ENCODE measurements at regions not wholly inside any gene's neighbourhood (a gene's known extent, or its start where the extent isn't known, plus 50 kb on each side); places are given as distances from the start of the nearest gene placed in this dataset.

- no peak overlapping the region for H3K27ac ChIP-seq
- H3K4me2 ChIP-seq, result no peak overlapping the region
- no peak overlapping the region for H3K4me3 ChIP-seq
These were observed 493.3 kb upstream of the ADAMTS16 start for GRCh38 chr5:4646715-4647375.

GRCh38 chr5:4647955-4648354 is 492.2 kb upstream of the ADAMTS16 start:
- TF ChIP-seq Cebpa-rat (IDR thresholded peaks at IDR 0.05), result no peak
- H3K27ac ChIP-seq, result no peak overlapping the region
- no peak overlapping the region for H3K9ac ChIP-seq
- H3K4me2 ChIP-seq, result no peak overlapping the region
- H3K9me3 ChIP-seq (replicated peaks in 1 of 11), result peaks cover 0 to 13% (median 8%) of the 10 kb centered on the region in 11 experiments; a peak in 16 of 22 replicates
- no peaks in the 10 kb centered on the region for H3K27me3 ChIP-seq
- peaks cover 0 to 17% (median 2%) of the 10 kb centered on the region in 10 experiments; a peak in 8 of 20 replicates for H3K4me1 ChIP-seq
- H3K4me3 ChIP-seq, result no peak overlapping the region
- no peaks in the 10 kb centered on the region for H3K36me3 ChIP-seq
- no peaks in the 10 kb centered on the region; a peak in 1 of 22 replicates for H4K20me1 ChIP-seq

More at GRCh38 chr5:4646715-4647375, 493.3 kb upstream of the ADAMTS16 start:
- peaks cover 0 to 6% (median 0%) of the 10 kb centered on the region in 10 experiments; a peak in 5 of 20 replicates for H3K4me1 ChIP-seq
- no peaks in the 10 kb centered on the region for H3K27me3 ChIP-seq
- peaks cover 0 to 15% (median 11%) of the 10 kb centered on the region in 11 experiments; a peak in 16 of 22 replicates for H3K9me3 ChIP-seq (replicated peaks in 1 of 11)
- H4K20me1 ChIP-seq, result no peaks in the 10 kb centered on the region; a peak in 1 of 22 replicates
- no peaks in the 10 kb centered on the region for H3K36me3 ChIP-seq
- H3K9ac ChIP-seq, result no peak overlapping the region
- TF ChIP-seq Cebpa-rat (IDR thresholded peaks at IDR 0.05), result no peak

DNA sequence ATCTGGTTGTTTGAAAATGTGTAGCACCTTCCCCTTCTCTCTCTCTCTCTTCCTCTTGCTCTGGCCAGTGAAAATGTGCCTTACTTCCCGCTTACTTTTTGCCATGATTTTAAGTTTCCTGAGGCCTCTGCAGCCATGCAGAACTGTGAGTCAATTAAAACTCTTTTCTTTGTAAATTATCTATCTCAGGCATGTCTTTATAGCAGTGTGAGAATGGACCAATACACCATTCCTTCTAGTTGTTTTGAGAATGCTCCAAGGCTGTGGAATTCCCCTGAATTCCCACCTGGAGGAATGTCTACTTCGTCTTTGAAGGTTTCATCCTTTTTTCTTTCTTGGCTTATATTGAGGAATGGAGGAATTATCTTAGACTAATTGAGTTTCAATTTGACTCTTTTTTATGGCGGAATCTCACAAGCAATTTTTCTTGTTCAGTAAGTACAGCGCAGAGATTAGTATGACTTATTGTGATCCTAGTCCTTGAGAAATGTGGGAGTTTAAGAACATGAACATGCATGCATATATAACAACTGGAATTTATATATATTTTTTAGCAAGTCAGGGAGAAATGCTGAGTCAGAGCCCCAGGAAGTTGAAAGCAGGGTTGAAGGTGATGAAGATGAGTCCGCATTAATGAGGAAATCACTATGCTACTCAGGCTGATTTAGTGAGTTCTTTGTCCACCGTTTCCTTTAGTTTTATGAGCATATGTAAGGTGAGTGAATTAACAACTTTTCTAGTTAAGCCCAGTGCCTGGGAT is 488.1 kb upstream of the ADAMTS16 start:
- peaks cover 0 to 14% (median 6%) of the 10 kb centered on the region in 11 experiments; a peak in 7 of 22 replicates for H3K9me3 ChIP-seq (replicated peaks in 1 of 11)
- H3K4me2 ChIP-seq, result peak overlapping the region in 4 of 11 experiments; percentile 2 to 32 (median 12); a peak in 6 of 22 replicates
- H3K27ac ChIP-seq, result no peak overlapping the region
- H3K9ac ChIP-seq, result no peak overlapping the region
- no peak for TF ChIP-seq Cebpa-rat (IDR thresholded peaks at IDR 0.05)
- peaks cover 0 to 25% (median 2%) of the 10 kb centered on the region in 10 experiments; a peak in 8 of 20 replicates for H3K4me1 ChIP-seq
- H4K20me1 ChIP-seq, result no peaks in the 10 kb centered on the region; a peak in 1 of 22 replicates
- no peaks in the 10 kb centered on the region for H3K27me3 ChIP-seq
- H3K36me3 ChIP-seq, result no peaks in the 10 kb centered on the region
- H3K4me3 ChIP-seq, result no peak overlapping the region

GRCh38 chr5:4653475-4653874 is 486.7 kb upstream of the ADAMTS16 start:
- Histone ChIP-seq H4K20me1 (no peaks in the 10 kb centered on the region; a peak in 1 of 22 replicates), H3K27ac (no peak overlapping the region), H3K9me3 (replicated peaks in 1 of 11) (peaks cover 0 to 21% (median 16%) of the 10 kb centered on the region in 11 experiments; a peak in 17 of 22 replicates), H3K27me3 (no peaks in the 10 kb centered on the region), H3K9ac (no peak overlapping the region), H3K4me2 (peak overlapping the region in 1 of 11 experiments; percentile 3; a peak in 1 of 22 replicates), H3K4me1 (peaks cover 0 to 25% (median 2%) of the 10 kb centered on the region in 10 experiments; a peak in 8 of 20 replicates), H3K36me3 (no peaks in the 10 kb centered on the region), H3K4me3 (no peak overlapping the region)
- no peak for TF ChIP-seq Cebpa-rat (IDR thresholded peaks at IDR 0.05)

DNA sequence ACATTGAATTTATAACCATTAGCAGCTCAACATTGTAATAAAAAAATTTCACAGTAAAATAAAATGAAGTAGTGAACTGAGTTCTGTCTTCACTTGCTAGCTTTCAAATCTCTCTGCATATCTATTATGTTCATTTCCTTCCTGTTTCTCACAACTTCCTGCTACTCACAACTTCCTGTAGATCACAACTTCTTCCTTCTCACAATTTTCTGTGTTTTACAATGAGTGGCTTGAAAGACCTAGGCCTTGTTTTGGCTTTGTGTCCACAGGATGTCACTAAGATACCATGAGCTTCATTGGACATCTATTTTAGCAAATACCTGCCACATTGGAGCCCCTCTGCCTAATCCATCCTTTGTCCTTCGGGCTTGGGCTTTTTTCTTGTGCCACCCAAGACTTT is 480.3 kb upstream of the ADAMTS16 start:
- H3K9ac ChIP-seq, result no peak overlapping the region
- no peak for TF ChIP-seq Cebpa-rat (IDR thresholded peaks at IDR 0.05)
- no peaks in the 10 kb centered on the region for H3K27me3 ChIP-seq
- H3K4me3 ChIP-seq, result peak overlapping the region in 2 of 10 experiments; percentile 3 to 42; a peak in 5 of 20 replicates
- no peaks in the 10 kb centered on the region for H3K36me3 ChIP-seq
- H3K4me1 ChIP-seq, result peaks cover 8 to 17% (median 11%) of the 10 kb centered on the region in 10 experiments
- peak overlapping the region; percentile 23 to 65 (median 39); a peak in 20 of 22 replicates for H3K4me2 ChIP-seq
- H3K9me3 ChIP-seq (replicated peaks in 1 of 11), result peaks cover 14 to 43% (median 32%) of the 10 kb centered on the region in 11 experiments; a peak in 19 of 22 replicates
- peak overlapping the region in 3 of 11 experiments; percentile 1 to 59 (median 34); a peak in 4 of 22 replicates for H3K27ac ChIP-seq
- H4K20me1 ChIP-seq, result no peaks in the 10 kb centered on the region

DNA sequence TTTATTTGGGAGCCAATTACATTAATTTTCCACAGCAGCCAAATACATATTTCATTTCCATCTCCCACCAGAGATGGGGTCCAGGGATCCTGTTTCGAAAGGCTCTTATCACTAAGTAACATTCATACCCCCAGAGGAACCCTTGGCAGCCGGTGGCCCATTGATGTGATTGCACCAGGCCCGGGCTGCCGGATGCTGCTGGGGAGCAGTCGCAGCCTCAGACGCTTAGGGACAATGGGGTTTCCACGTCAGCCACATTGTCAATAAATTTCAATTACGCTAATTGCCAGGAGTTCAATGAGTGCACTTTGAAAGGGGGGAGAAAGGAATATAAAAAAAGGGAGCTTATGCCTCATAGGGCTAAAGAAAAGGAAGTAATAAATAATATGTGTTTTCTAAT is 478.8 kb upstream of the ADAMTS16 start:
- Histone ChIP-seq H3K27ac (no peak overlapping the region), H3K36me3 (no peaks in the 10 kb centered on the region), H3K9ac (no peak overlapping the region), H3K27me3 (no peaks in the 10 kb centered on the region), H4K20me1 (no peaks in the 10 kb centered on the region), H3K4me3 (no peak overlapping the region), H3K4me1 (peaks cover 8 to 17% (median 11%) of the 10 kb centered on the region in 10 experiments), H3K9me3 (replicated peaks in 1 of 11) (peaks cover 14 to 35% (median 28%) of the 10 kb centered on the region in 11 experiments; a peak in 19 of 22 replicates), H3K4me2 (no peak overlapping the region)
- TF ChIP-seq Cebpa-rat (IDR thresholded peaks at IDR 0.05), result no peak

DNA sequence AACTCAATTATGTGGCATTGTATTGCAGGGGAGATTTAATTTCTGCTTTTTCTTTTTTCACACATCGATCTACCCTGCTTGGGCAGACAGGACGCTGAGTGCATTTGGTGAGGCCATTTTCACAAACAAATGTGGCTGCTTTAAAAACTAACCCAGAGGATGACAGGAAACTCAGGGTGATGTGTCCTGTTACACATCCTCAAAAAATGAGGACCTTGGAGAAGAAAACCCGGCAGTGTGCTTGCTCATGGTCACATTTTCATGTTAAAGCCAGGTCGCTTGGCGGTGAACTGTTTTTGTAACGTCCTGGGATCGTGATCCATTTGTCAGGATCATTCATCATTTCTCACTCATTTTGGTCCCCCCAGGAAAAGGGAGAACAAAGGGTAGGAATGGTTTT is 478.3 kb upstream of the ADAMTS16 start:
- Histone ChIP-seq H3K4me1 (peaks cover 8 to 17% (median 11%) of the 10 kb centered on the region in 10 experiments), H3K9ac (no peak overlapping the region), H3K4me2 (no peak overlapping the region), H3K36me3 (no peaks in the 10 kb centered on the region), H3K9me3 (replicated peaks in 1 of 11) (peaks cover 14 to 34% (median 24%) of the 10 kb centered on the region in 11 experiments; a peak in 19 of 22 replicates), H3K27ac (no peak overlapping the region), H3K27me3 (no peaks in the 10 kb centered on the region), H4K20me1 (no peaks in the 10 kb centered on the region), H3K4me3 (no peak overlapping the region)
- no peak for TF ChIP-seq Cebpa-rat (IDR thresholded peaks at IDR 0.05)

DNA sequence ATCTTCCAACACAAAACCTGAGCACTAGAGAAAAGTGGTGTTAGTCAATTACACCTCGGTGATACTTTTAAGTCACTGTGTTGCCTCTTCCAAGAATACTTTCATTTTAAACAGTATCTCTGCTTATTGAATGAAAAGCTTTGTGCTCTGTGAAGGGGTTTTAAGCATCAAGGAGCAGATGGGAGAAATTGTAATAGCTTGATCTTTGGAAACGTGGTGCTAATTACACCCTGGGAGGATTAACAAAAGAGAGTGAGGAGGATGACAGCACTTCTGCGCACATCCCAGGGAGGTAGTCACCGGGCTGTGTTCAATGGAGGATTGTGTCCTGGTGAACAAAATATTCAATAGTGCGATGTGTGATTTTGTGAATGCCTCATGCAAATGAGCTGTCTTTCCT is 477.4 kb upstream of the ADAMTS16 start:
- Histone ChIP-seq H3K4me1 (peaks cover 8 to 17% (median 11%) of the 10 kb centered on the region in 10 experiments), H3K27me3 (no peaks in the 10 kb centered on the region), H3K36me3 (no peaks in the 10 kb centered on the region), H3K4me3 (no peak overlapping the region), H3K27ac (no peak overlapping the region), H3K9me3 (replicated peaks in 1 of 11) (peaks cover 14 to 29% (median 23%) of the 10 kb centered on the region in 11 experiments; a peak in 19 of 22 replicates), H3K9ac (no peak overlapping the region), H3K4me2 (no peak overlapping the region), H4K20me1 (no peaks in the 10 kb centered on the region)
- TF ChIP-seq Cebpa-rat (IDR thresholded peaks at IDR 0.05), result no peak

DNA sequence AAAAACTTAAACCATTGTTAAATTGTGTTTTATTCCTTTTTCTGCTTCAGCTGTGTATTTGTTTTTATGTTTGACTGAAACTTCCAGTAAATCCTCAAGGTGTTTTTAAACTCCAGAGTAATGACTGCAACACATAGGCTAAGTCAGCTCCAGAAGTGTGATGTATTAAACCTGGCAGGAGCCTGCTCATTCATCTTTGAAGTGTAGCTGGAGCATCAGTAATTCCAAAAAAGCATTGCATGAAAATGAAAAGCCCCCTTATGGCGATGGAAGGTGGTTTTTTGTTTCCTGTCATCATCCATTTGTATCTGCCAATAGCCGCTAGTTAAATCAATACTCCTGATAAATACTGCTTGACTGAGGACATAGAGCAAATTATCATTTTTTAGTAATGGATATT is 474.2 kb upstream of the ADAMTS16 start:
- no peaks in the 10 kb centered on the region for H3K36me3 ChIP-seq
- 0 out of 20 replicates have a peak, but pooled peaks cover 0 to 4% (median 0%) of the 10 kb centered on the region in 10 experiments for H3K4me1 ChIP-seq
- no peak overlapping the region for H3K4me2 ChIP-seq
- no peak overlapping the region for H3K9ac ChIP-seq
- no peak overlapping the region for H3K27ac ChIP-seq
- H3K9me3 ChIP-seq (replicated peaks in 1 of 11), result peaks cover 0 to 26% (median 5%) of the 10 kb centered on the region in 11 experiments; a peak in 10 of 22 replicates
- H4K20me1 ChIP-seq, result no peaks in the 10 kb centered on the region
- no peak for TF ChIP-seq Cebpa-rat (IDR thresholded peaks at IDR 0.05)
- H3K27me3 ChIP-seq, result no peaks in the 10 kb centered on the region
- no peak overlapping the region for H3K4me3 ChIP-seq

All from BLaER1 treated with 17β-estradiol and CSF1 and Interleukin-3, amounts not matched to agents 10 nM and 100 nM (cell line).